Neuronal stem cell (in vitro differentiated cells): ENCODE measurements at regions not wholly inside any gene's neighbourhood (a gene's known extent, or its start where the extent isn't known, plus 50 kb on each side); places are given as distances from the start of the nearest gene placed in this dataset.
A peak's percentile ranks its signal among the peaks of the same experiment; 100 is the strongest.

ENCODE experiments used
- DNase-seq: peaks from one replicate; pipeline ENCODE4 v3.0.0-alpha.2; 2013; ENCODE audit warnings: low spot score
- H2AFZ ChIP-seq: one replicate; pipeline ENCODE4 v1.6.1; 2013; ENCODE audit warnings: mild to moderate bottlenecking, low read length, inconsistent platforms
- H2AK5ac ChIP-seq: 2 replicates; pipeline ENCODE4 v1.6.1; 2013; ENCODE audit warnings: low read depth, mild to moderate bottlenecking, inconsistent platforms, low read length, moderate library complexity, mixed read lengths
- H2BK120ac ChIP-seq: 2 replicates; pipeline ENCODE4 v1.6.1; 2013; ENCODE audit warnings: low read depth, mild to moderate bottlenecking, inconsistent platforms, low read length, moderate library complexity, mixed read lengths
- H2BK12ac ChIP-seq: one replicate; pipeline ENCODE4 v1.6.1; 2013; ENCODE audit warnings: low read length, inconsistent platforms
- H2BK15ac ChIP-seq: 2 replicates; pipeline ENCODE4 v1.6.1; 2013; ENCODE audit warnings: mild to moderate bottlenecking, low read length, inconsistent platforms, mixed read lengths
- H2BK5ac ChIP-seq: one replicate; pipeline ENCODE4 v1.6.1; 2013; ENCODE audit warnings: inconsistent platforms, mild to moderate bottlenecking, low read length, moderate library complexity
- H3K14ac ChIP-seq: one replicate; pipeline ENCODE4 v1.6.1; 2013; ENCODE audit warnings: low read length, inconsistent platforms
- H3K18ac ChIP-seq: 2 replicates; pipeline ENCODE4 v1.6.1; 2013; ENCODE audit warnings: low read length, inconsistent platforms
- H3K23ac ChIP-seq: 2 replicates; pipeline ENCODE4 v1.6.1; 2013; ENCODE audit warnings: low read depth, mild to moderate bottlenecking, mixed read lengths, low read length, inconsistent platforms; ENCODE audit not compliant: poor library complexity
- H3K27ac ChIP-seq: replicated peaks from 3 replicates; pipeline ENCODE4 v1.5.1; 2013; ENCODE audit warnings: low read length, inconsistent platforms
- H3K27me3 ChIP-seq, 3 experiments: 2 replicates each; pipeline ENCODE4 v1.6.1; 2013; ENCODE audit warnings: low read length in 3 of 3, mild to moderate bottlenecking in 2 of 3, inconsistent platforms in 1 of 3, low read depth in 1 of 3, mixed read lengths in 1 of 3, moderate library complexity in 1 of 3; ENCODE audit not compliant: control insufficient read depth in 3 of 3, insufficient read depth in 3 of 3
- H3K36me3 ChIP-seq, 2 donors: replicated peaks in 1 of 2; 2 replicates each; pipeline ENCODE4 v1.6.1; 2013; ENCODE audit warnings: low read length in 2 of 2; ENCODE audit not compliant: control insufficient read depth in 2 of 2, insufficient read depth in 2 of 2
- H3K4ac ChIP-seq: 2 replicates; pipeline ENCODE4 v1.6.1; 2013; ENCODE audit warnings: inconsistent platforms, mild to moderate bottlenecking, low read length, moderate library complexity
- H3K4me1 ChIP-seq, 2 donors: 1 replicate in 1 of 2; 2 replicates in 1 of 2; pipeline ENCODE4 v1.6.1; 2013; ENCODE audit warnings: low read length in 2 of 2, low read depth in 1 of 2; ENCODE audit not compliant: control insufficient read depth in 2 of 2, insufficient read depth in 1 of 2
- H3K4me2 ChIP-seq: one replicate; pipeline ENCODE4 v1.6.1; 2013; ENCODE audit warnings: mild to moderate bottlenecking, low read length, inconsistent platforms; ENCODE audit not compliant: insufficient read depth, poor library complexity, severe bottlenecking
- H3K4me3 ChIP-seq, 2 donors: 2 replicates each; pipeline ENCODE4 v1.5.1; 2013; ENCODE audit warnings: low read length in 2 of 2, mild to moderate bottlenecking in 2 of 2, inconsistent platforms in 1 of 2, moderate library complexity in 1 of 2
- H3K79me1 ChIP-seq: one replicate; pipeline ENCODE4 v1.6.1; 2013; ENCODE audit warnings: low read depth, mild to moderate bottlenecking, inconsistent platforms, low read length, moderate library complexity
- H3K9ac ChIP-seq: one replicate; pipeline ENCODE4 v1.6.1; 2013; ENCODE audit warnings: mild to moderate bottlenecking, low read depth, low read length, inconsistent platforms; ENCODE audit not compliant: poor library complexity
- H3K9me3 ChIP-seq, 2 donors: replicated peaks in 1 of 2; 2 replicates each; pipeline versions ENCODE3 to v1.6.1; 2013; ENCODE audit warnings: low read length in 2 of 2, mild to moderate bottlenecking in 2 of 2, inconsistent platforms in 1 of 2, low read depth in 1 of 2, mixed read lengths in 1 of 2, moderate library complexity in 1 of 2; ENCODE audit not compliant: control insufficient read depth in 2 of 2, insufficient read depth in 1 of 2
- H4K8ac ChIP-seq: one replicate; pipeline ENCODE4 v1.6.1; 2013; ENCODE audit warnings: low read depth, mild to moderate bottlenecking, inconsistent platforms, low read length, moderate library complexity
- H4K91ac ChIP-seq: one replicate; pipeline ENCODE4 v1.6.1; 2013; ENCODE audit warnings: low read length, low read depth, mild to moderate bottlenecking, inconsistent platforms; ENCODE audit not compliant: poor library complexity
- WGBS, 2 donors: extraction: QIAGEN DNeasy Blood & Tissue Kit; methylation state at CpG; one replicate each; pipeline ENCODE4 v1.1.7; 2013; ENCODE audit warnings: missing lambda C conversion rate in 2 of 2, mixed read lengths in 1 of 2; ENCODE audit not compliant: insufficient read length in 2 of 2, insufficient replicate concordance in 1 of 2; ENCODE audit errors: extremely low coverage in 2 of 2; 5-methylcytosine and 5-hydroxymethylcytosine counted together

DNA sequence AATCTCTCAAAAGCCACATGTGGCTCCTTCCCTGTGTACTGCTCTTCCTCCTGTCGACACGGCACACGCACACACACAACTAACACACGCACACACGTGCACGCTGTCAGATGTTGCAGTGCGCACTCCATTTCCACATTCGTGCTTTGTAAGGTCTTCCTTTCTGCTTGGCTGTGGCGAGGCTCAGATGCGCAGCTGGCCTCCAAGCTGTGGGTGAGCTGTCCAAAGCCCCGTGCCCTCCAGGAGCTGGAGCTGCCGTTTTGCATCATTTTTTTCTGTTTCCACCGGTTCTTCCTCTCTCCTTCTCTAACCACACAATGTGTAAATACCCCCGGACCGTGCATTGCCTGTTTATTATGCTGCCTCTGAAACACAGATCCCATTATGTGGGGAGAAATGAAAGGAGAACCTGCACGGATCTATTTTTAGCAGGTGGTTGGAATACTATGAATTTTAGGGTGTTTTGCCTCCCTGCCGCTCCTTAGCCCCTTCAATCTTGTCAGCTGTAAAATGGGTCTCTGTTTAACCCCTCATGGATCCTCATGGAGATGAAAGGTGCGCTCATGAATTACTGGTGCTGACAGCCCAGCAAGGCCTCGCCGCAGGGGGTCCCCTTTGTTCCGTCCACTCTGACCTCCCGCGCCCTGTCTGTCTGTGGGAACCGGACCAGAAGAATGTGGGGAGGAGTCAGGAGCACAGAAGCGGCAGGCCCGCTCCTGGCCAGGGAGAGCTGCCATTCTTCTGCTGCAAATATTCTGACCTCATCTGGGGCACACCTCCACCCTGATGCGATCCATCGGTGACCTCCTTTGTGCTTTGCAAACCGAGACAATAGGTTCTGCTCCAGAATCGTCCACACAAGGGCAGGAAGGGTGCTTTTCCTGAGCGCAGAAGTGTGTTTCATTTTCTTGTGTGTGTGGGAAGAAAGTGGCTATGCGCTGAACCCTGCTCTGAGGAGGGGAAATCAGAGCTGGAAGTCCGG, 137.7 kb downstream of the SOX1 start:
- H3K4ac ChIP-seq: no peak overlapping the region
- H3K18ac ChIP-seq: peak overlapping the region; percentile 94
- H2BK5ac ChIP-seq: no peak overlapping the region
- no CpG with 5 or more reads among the region's 33 CpGs for whole genome bisulfite sequencing, 2 donors
- peak overlapping the region; percentile 89 for H3K27ac ChIP-seq
- H2AK5ac ChIP-seq: no peak overlapping the region
- H3K9ac ChIP-seq: peak overlapping the region; percentile 79
- H3K27me3 ChIP-seq: no peaks in the 10 kb centered on the region
- DNase-seq: peak; percentile 67
- H2BK15ac ChIP-seq: no peak overlapping the region
- no peak overlapping the region for H3K23ac ChIP-seq
- H3K4me3 ChIP-seq: peak overlapping the region in 1 of 2 donors; percentile 6
- H3K9me3 ChIP-seq: no peaks in the 10 kb centered on the region
- H3K4me2 ChIP-seq: peak overlapping the region; percentile 45
- peak overlapping the region; percentile 89 for H4K91ac ChIP-seq
- H3K14ac ChIP-seq: no peak overlapping the region
- peak overlapping the region; percentile 36 for H2AFZ ChIP-seq
- no peak overlapping the region for H2BK120ac ChIP-seq
- peak overlapping the region; percentile 2 for H2BK12ac ChIP-seq
- no peak overlapping the region for H4K8ac ChIP-seq
- no peaks in the 10 kb centered on the region for H3K36me3 ChIP-seq
- H3K79me1 ChIP-seq: no peaks in the 10 kb centered on the region
- H3K4me1 ChIP-seq: peaks cover 40 to 55% of the 10 kb centered on the region in 2 donors

GRCh38 chr13:112205990-112206389, 139.0 kb downstream of the SOX1 start:
- no CpG with 5 or more reads among the region's 12 CpGs for WGBS, 2 donors
- no peak overlapping the region for H3K4me2 ChIP-seq
- H3K9me3 ChIP-seq: no peaks in the 10 kb centered on the region
- no peak overlapping the region for H2BK15ac ChIP-seq
- peak overlapping the region; percentile 9 for H3K18ac ChIP-seq
- H4K8ac ChIP-seq: no peak overlapping the region
- H2AFZ ChIP-seq: peak overlapping the region; percentile 21
- no peak overlapping the region for H2BK5ac ChIP-seq
- peak overlapping the region; percentile 27 for H3K27ac ChIP-seq
- no peak overlapping the region for H4K91ac ChIP-seq
- H3K4me1 ChIP-seq: peaks cover 44 to 63% of the 10 kb centered on the region in 2 donors
- no peak overlapping the region for H3K9ac ChIP-seq
- H3K79me1 ChIP-seq: no peaks in the 10 kb centered on the region
- H3K36me3 ChIP-seq: no peaks in the 10 kb centered on the region
- H3K23ac ChIP-seq: no peak overlapping the region
- H3K4ac ChIP-seq: no peak overlapping the region
- no peak overlapping the region for H2BK12ac ChIP-seq
- H3K4me3 ChIP-seq: no peak overlapping the region
- no peak for DNase-seq
- no peak overlapping the region for H3K14ac ChIP-seq
- H2BK120ac ChIP-seq: no peak overlapping the region
- H2AK5ac ChIP-seq: no peak overlapping the region
- no peaks in the 10 kb centered on the region for H3K27me3 ChIP-seq

DNA sequence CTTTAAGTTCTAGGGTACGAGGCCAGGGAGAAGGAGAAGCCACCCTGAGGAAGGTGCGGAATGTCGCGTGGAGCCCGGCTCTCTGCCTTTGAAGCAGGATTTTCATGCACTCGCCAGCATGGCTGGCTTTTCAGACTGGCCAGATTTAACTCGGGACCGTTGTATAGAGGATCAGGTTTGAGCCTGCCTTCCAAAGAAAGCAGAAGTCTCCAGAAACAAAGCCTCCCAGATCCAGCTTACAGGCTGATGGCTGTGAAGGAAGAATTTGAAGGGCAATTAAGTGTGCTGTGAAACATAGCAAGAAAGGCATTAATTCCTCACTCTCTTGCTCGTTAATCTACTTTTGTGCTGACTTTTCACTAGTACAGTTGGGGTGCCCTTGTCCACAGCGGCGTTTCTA, 140.2 kb downstream of the SOX1 start:
- Histone ChIP-seq H3K4me3 (no peak overlapping the region), H3K27ac (peak overlapping the region; percentile 81), H3K4me1 (peaks cover 44 to 75% of the 10 kb centered on the region in 2 donors), H2AK5ac (no peak overlapping the region), H2BK120ac (no peak overlapping the region), H2BK12ac (no peak overlapping the region), H3K4me2 (no peak overlapping the region), H3K23ac (no peak overlapping the region), H3K14ac (no peak overlapping the region), H2BK5ac (no peak overlapping the region), H3K36me3 (no peaks in the 10 kb centered on the region), H3K9me3 (no peaks in the 10 kb centered on the region), H2BK15ac (no peak overlapping the region), H3K79me1 (no peaks in the 10 kb centered on the region), H3K4ac (no peak overlapping the region), H4K91ac (no peak overlapping the region), H3K18ac (no peak overlapping the region), H4K8ac (no peak overlapping the region), H3K9ac (no peak overlapping the region), H2AFZ (peak overlapping the region; percentile 25), H3K27me3 (no peaks in the 10 kb centered on the region)
- DNase-seq: peak; percentile 72
- WGBS, 2 donors: no CpG with 5 or more reads among the region's 11 CpGs

DNA sequence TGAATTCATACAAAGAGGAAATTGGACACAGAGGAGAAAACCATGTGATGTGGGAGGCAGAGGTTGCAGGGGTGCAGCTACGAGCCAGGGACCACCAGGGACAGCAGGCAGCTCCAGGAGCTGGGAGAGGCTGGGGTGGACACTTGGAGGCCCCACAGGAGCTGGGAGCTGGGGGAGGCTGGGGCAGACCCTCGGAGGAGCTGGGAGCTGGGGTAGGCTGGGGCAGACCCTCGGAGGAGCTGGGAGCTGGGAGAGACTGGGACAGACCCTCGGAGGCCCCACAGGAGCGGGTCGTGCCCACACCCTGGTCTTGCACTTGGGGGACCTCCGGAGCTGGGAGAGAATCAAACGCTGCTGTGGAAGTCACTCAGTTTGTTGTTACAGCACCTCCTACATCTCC, 141.7 kb downstream of the SOX1 start:
- no peak overlapping the region for H2AFZ ChIP-seq
- no peak overlapping the region for H3K9ac ChIP-seq
- peak overlapping the region; percentile 61 for H3K18ac ChIP-seq
- no peaks in the 10 kb centered on the region for H3K79me1 ChIP-seq
- no peak overlapping the region for H4K91ac ChIP-seq
- no peak overlapping the region for H3K27ac ChIP-seq
- H3K9me3 ChIP-seq: no peaks in the 10 kb centered on the region
- H3K14ac ChIP-seq: peak overlapping the region; percentile 12
- no peak for DNase-seq
- no peaks in the 10 kb centered on the region for H3K27me3 ChIP-seq
- H3K36me3 ChIP-seq: no peaks in the 10 kb centered on the region
- peak overlapping the region; percentile 48 for H2BK120ac ChIP-seq
- peak overlapping the region; percentile 94 for H2AK5ac ChIP-seq
- no CpG with 5 or more reads among the region's 8 CpGs for WGBS, 2 donors
- H2BK15ac ChIP-seq: peak overlapping the region; percentile 92
- H2BK5ac ChIP-seq: no peak overlapping the region
- H3K4me2 ChIP-seq: no peak overlapping the region
- no peak overlapping the region for H2BK12ac ChIP-seq
- no peak overlapping the region for H3K4me3 ChIP-seq
- peaks cover 29 to 60% of the 10 kb centered on the region in 2 donors for H3K4me1 ChIP-seq
- H4K8ac ChIP-seq: no peak overlapping the region
- H3K4ac ChIP-seq: no peak overlapping the region
- H3K23ac ChIP-seq: no peak overlapping the region
